HG03439 (cell line): ENCODE measurements at regions not wholly inside any gene's neighbourhood (a gene's known extent, or its start where the extent isn't known, plus 50 kb on each side); places are given as distances from the start of the nearest gene placed in this dataset.
"Not testable (repeated sequence)": the region's sequence is repeated elsewhere in the genome, so short reads cannot be mapped to it uniquely, and the experiment has no call there.

Source experiments
- ATAC-seq: cut with Tn5 transposase; IDR thresholded peaks from one replicate; pipeline ENCODE4 v1.9.1; 2021; ENCODE audit warnings: mild to moderate bottlenecking, moderate library complexity; ENCODE audit not compliant: unreplicated experiment

DNA sequence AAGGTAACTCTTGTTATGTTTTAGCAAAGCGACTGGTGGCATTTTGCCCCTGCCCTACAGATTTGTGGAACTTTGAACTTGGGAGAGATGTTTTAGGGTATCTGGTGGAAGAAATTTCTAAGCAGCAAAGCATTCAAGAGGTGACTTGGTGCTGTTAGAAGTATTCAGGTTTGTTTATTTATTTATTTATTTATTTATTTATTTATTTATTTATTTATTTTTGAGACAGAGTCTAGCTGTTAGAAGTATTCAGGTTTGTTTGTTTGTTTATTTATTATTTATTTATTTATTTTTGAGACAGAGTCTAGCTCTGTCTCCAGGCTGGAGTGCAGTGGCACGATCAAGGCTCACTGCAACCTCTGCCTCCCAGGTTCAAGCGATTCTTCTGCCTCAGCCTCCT lies 89.8 kb upstream of the DDHD1 start:
- ATAC-seq = not testable (repeated sequence)

- no peak for ATAC-seq
These were observed 84.4 kb upstream of the DDHD1 start for GRCh38 chr14:53237488-53237887.

DNA sequence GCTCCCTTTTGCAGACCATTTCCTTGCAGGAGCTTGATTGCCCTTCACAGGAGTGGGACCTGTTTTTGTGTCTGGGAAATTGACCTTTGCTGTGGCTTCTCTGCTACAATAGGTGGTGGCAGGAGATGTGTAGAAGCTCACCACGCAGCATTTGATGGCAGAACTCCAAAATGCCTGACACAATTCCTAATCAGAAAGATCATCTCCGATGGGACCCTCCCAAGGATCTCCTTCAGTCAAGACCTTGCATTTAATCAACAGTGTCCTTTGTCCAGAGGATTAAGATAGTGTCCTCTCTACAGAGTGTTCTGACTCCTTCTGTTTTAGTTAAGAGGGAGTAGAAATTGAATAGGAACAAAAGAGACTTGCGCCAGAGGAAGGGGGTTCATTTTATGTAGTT lies 83.6 kb upstream of the DDHD1 start:
- ATAC-seq = no peak

DNA sequence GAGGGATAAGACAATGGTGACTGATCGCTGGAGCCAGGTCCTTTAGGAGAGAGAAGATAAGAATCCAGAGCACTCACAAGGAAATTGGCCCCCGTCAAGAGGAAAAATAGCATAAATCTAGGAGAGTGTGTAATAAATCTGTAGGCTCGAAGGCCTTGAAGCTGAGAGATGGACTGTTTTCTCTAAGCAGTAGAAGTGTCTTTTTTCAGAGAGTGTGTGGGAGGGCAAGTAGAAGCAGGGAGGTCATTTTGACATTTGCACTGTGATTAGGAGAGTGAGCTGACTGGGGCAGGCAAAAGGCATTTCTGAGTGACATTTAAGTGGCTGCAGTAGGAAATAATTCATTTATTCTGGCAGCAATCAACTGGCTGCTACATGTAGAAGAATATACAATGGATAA lies 78.0 kb upstream of the DDHD1 start:
- ATAC-seq = no peak

DNA sequence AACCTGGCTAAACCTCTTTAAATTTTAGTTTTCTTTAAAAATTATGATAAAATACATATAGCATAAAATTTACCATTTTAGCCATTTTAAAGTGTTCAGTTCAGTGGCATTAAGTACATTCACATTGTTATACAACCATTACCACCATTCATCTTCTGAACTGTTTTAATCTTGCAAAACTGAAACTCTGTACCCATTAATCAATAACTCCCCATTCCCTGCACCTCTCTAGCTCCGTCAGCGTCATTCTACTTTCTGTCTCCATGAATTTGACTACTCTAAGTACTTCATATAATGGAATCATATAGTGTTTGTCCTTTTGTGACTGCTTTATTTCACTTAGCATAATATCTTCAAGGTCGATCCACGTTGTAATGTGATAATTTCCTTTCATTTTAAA lies 75.8 kb upstream of the DDHD1 start:
- no peak for ATAC-seq

DNA sequence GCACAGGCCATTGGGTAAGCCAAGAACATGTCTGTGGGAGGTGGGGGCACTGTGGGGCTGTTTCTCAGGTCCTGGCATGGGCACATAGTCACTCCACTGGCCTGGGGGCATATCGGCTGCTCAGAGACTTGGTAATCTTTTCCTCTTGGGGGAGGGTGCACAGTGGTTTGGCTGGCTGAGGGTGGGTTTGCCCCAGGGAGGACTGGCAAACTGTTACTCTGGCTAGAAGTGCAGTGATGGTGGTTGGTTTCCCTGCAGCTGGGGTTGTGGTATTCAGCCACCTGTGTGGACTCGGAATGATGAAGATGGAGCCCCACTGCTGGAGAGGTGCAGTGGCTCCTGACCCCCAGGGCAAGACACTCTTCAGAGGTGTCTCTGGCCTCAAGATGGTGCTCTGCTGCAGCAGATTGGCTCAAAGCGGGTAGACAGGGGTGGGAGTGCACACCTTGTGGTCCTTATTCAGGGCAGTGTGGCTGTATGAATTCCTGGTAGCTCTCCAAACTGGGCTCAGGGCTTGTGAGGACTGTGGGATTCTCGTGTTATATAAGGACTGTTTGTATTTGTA lies 74.1 kb upstream of the DDHD1 start:
- no peak for ATAC-seq

DNA sequence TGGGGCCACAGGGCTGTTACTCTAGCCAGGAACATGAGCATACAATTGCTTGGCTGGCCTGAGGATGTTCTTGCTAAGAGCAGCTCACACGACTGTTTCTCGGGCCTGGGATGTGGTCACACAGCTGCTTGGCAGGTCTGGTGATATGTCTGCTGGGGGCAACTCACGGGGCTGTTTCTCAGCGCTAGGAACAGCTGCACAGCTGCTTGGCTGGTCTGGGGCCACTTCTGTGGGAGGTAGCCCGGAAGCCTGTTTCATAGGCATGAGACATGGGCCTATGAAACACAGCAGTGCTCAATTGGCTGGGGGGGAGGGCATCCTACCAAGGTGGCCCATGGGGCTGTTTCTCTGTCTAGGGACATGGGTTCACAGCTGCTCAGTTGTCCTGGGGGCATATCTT lies 73.4 kb upstream of the DDHD1 start:
- no peak for ATAC-seq

DNA sequence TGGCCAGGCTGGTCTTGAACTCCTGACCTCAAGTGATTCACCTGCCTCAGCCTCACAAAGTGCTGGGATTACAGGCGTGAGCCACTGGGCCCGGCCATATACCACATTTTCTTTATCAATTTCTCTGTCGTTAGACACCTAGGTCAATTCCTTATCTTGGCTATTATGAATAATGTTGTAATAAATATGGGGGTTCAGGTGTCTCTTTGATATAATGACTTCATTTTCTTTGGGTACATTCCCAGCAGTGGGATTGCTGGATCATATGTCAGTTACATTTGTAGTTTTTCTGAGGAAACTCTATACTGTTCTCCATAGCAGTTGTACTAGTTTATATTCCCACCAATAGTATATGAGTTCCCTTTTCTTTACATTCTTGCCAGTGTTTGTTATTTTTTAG lies 67.8 kb upstream of the DDHD1 start:
- ATAC-seq = no peak

DNA sequence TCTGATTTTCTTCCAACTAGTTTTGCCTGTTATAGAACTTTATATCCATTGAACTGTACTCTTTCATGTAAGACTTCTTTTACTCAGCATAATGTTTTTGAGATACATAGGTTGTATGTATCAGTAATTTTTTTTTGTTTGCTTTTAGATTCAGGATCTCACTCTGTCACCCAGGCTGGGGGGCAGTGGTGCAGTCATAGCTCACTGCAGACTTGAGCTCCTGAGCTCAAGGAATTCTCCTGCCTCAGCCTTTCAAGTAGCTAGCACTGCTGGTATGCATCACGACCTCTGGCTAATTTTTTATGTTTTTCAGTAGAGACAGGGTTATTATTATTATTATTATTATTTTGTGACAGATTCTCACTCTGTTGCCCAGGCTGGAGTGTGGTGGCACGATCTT lies 65.0 kb upstream of the DDHD1 start:
- ATAC-seq = no peak

GRCh38 chr14:53217316-53217994 lies 64.3 kb upstream of the DDHD1 start:
- ATAC-seq = peak; percentile 98

- ATAC-seq = not testable (repeated sequence)
These were observed 63.8 kb upstream of the DDHD1 start for GRCh38 chr14:53216955-53217315.

GRCh38 chr14:53216478-53216877 lies 63.4 kb upstream of the DDHD1 start:
- not testable (repeated sequence) for ATAC-seq

- no peak for ATAC-seq
These were observed 62.0 kb upstream of the DDHD1 start for GRCh38 chr14:53215101-53215500.

GRCh38 chr14:53214384-53214783 lies 61.3 kb upstream of the DDHD1 start:
- ATAC-seq = no peak

GRCh38 chr14:53213761-53214160 lies 60.6 kb upstream of the DDHD1 start:
- no peak for ATAC-seq

GRCh38 chr14:53209370-53209769 lies 56.2 kb upstream of the DDHD1 start:
- ATAC-seq = no peak
